ENCODE measurements at regions not wholly inside any gene's neighbourhood (a gene's known extent, or its start where the extent isn't known, plus 50 kb on each side); places are given as distances from the start of the nearest gene placed in this dataset.

- H3K4me1 ChIP-seq = no peaks in the 10 kb centered on the region
- H3K27me3 ChIP-seq = no peaks in the 10 kb centered on the region
- no peak overlapping the region for H3K4me3 ChIP-seq
- TF ChIP-seq, protein P1, sequence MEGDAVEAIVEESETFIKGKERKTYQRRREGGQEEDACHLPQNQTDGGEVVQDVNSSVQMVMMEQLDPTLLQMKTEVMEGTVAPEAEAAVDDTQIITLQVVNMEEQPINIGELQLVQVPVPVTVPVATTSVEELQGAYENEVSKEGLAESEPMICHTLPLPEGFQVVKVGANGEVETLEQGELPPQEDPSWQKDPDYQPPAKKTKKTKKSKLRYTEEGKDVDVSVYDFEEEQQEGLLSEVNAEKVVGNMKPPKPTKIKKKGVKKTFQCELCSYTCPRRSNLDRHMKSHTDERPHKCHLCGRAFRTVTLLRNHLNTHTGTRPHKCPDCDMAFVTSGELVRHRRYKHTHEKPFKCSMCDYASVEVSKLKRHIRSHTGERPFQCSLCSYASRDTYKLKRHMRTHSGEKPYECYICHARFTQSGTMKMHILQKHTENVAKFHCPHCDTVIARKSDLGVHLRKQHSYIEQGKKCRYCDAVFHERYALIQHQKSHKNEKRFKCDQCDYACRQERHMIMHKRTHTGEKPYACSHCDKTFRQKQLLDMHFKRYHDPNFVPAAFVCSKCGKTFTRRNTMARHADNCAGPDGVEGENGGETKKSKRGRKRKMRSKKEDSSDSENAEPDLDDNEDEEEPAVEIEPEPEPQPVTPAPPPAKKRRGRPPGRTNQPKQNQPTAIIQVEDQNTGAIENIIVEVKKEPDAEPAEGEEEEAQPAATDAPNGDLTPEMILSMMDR (IDR thresholded peaks at IDR 0.05) = no peak
- no peak for TF ChIP-seq POLR2A (IDR thresholded peaks at IDR 0.05)
- TF ChIP-seq POLR2AphosphoS5 (IDR thresholded peaks at IDR 0.05; ENCODE audit: insufficient read depth in 1 of 2, low read depth in 1 of 2) = no peak
- DNase-seq (ENCODE audit: extremely low spot score in 2 of 2) = no peak
- H3K27ac ChIP-seq = no peak overlapping the region
- intact Hi-C loops (cut with DNase I) = no loop called here
- H3K9me3 ChIP-seq = no peaks in the 10 kb centered on the region
- no peaks in the 10 kb centered on the region for H3K36me3 ChIP-seq
These were observed 1025.2 kb downstream of the CDH11 start for GRCh38 chr16:64096689-64097088.

GRCh38 chr16:64094992-64095634 is 1026.8 kb downstream of the CDH11 start:
- Histone ChIP-seq H3K27me3 (no peaks in the 10 kb centered on the region), H3K4me1 (no peaks in the 10 kb centered on the region), H3K4me3 (no peak overlapping the region), H3K9me3 (no peaks in the 10 kb centered on the region), H3K36me3 (no peaks in the 10 kb centered on the region), H3K27ac (no peak overlapping the region)
- TF ChIP-seq POLR2A (IDR thresholded peaks at IDR 0.05) (no peak), POLR2AphosphoS5 (IDR thresholded peaks at IDR 0.05; ENCODE audit: insufficient read depth in 1 of 2, low read depth in 1 of 2) (no peak)
- TF ChIP-seq, protein P1 (IDR thresholded peaks at IDR 0.05) = no peak
- DNase-seq (ENCODE audit: extremely low spot score in 2 of 2) = no peak
- intact Hi-C loops (cut with DNase I) = no loop called here

- Histone ChIP-seq H3K4me1 (no peaks in the 10 kb centered on the region), H3K27ac (no peak overlapping the region), H3K9me3 (no peaks in the 10 kb centered on the region), H3K27me3 (no peaks in the 10 kb centered on the region), H3K4me3 (no peak overlapping the region), H3K36me3 (no peaks in the 10 kb centered on the region)
- TF ChIP-seq, protein P1 (IDR thresholded peaks at IDR 0.05) = no peak
- TF ChIP-seq POLR2AphosphoS5 (IDR thresholded peaks at IDR 0.05; ENCODE audit: insufficient read depth in 1 of 2, low read depth in 1 of 2) (no peak), POLR2A (IDR thresholded peaks at IDR 0.05) (no peak)
- no peak for DNase-seq (ENCODE audit: extremely low spot score in 2 of 2)
- intact Hi-C loops (cut with DNase I) = no loop called here
These were observed 1027.5 kb downstream of the CDH11 start for GRCh38 chr16:64094181-64094965.

DNA sequence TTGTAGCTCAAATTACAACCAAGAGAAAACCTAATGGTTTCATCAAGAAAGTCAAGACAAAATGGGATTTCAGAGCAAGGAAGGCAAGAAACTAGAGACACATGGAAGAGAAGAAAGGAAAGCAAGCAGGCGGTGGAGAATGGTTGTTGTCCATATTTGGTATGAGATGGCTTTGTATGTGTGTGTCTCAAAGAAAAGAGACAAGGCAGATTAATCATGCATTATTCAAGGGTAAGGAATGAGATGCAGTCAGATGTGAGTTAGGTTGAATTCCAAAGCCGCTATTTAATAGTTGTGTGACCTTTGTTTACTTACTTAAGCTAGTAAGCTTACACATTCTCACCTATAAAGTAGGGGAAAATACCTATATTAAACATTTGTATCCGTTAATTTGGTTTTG is 1029.6 kb downstream of the CDH11 start:
- Histone ChIP-seq H3K27ac (no peak overlapping the region), H3K27me3 (no peaks in the 10 kb centered on the region), H3K4me1 (no peaks in the 10 kb centered on the region), H3K36me3 (no peaks in the 10 kb centered on the region), H3K9me3 (no peaks in the 10 kb centered on the region), H3K4me3 (no peak overlapping the region)
- no peak for DNase-seq (ENCODE audit: extremely low spot score in 2 of 2)
- intact Hi-C loops (cut with DNase I) = no loop called here
- no peak for TF ChIP-seq POLR2A (IDR thresholded peaks at IDR 0.05)
- TF ChIP-seq POLR2AphosphoS5 (IDR thresholded peaks at IDR 0.05; ENCODE audit: insufficient read depth in 1 of 2, low read depth in 1 of 2) = no peak
- TF ChIP-seq, protein P1 (IDR thresholded peaks at IDR 0.05) = no peak

DNA sequence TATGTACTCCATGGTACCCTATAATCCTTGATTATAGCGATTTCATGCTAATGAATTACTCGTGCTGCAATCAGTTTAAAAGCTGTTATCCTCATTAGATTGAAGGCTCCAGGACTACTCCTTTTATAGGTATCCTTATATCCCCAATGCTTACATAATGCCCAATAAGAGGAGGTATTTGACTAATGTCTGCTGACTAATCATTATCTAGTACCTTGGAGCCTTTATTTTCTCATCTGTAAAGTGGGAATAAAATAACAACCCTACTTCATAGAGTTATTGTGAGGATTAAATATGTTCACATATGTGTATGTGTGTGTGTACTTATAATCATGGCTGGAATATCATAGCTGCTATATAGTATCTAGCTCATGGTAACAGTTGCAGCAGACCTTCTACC is 1031.5 kb downstream of the CDH11 start:
- Histone ChIP-seq H3K27me3 (no peaks in the 10 kb centered on the region), H3K27ac (no peak overlapping the region), H3K36me3 (no peaks in the 10 kb centered on the region), H3K9me3 (no peaks in the 10 kb centered on the region), H3K4me1 (no peaks in the 10 kb centered on the region), H3K4me3 (no peak overlapping the region)
- TF ChIP-seq, protein P1 (IDR thresholded peaks at IDR 0.05) = no peak
- no peak for TF ChIP-seq POLR2AphosphoS5 (IDR thresholded peaks at IDR 0.05; ENCODE audit: insufficient read depth in 1 of 2, low read depth in 1 of 2)
- TF ChIP-seq POLR2A (IDR thresholded peaks at IDR 0.05) = no peak
- no peak for DNase-seq (ENCODE audit: extremely low spot score in 2 of 2)
- intact Hi-C loops (cut with DNase I) = no loop called here

Data from vagina (tissue), 2 donors.